K562 (cell line): ENCODE measurements at regions not wholly inside any gene's neighbourhood (a gene's known extent, or its start where the extent isn't known, plus 50 kb on each side); places are given as distances from the start of the nearest gene placed in this dataset.

Experiments used
- CBFA2T2 ChIP-seq: fragments of 450-650 bp; conservative IDR thresholded peaks from 2 replicates; pipeline ENCODE4 v1.6.1; 2017; ENCODE audit warnings: mild to moderate bottlenecking
- CBFA2T3 ChIP-seq: fragments of 450-650 bp; IDR thresholded peaks from 2 replicates; pipeline ENCODE4 v1.6.1; 2017
- DEAF1 ChIP-seq: fragments of 450-650 bp; formaldehyde crosslinking; IDR thresholded peaks from 2 replicates; pipeline ENCODE4 v1.4.0; 2020; ENCODE audit warnings: mild to moderate bottlenecking, moderate library complexity
- HBP1 ChIP-seq: fragments of 450-650 bp; formaldehyde crosslinking; IDR thresholded peaks from 2 replicates; pipeline ENCODE4 v1.4.0; 2022; ENCODE audit warnings: missing genetic modification characterization
- KLF16 ChIP-seq: IDR thresholded peaks from 2 replicates; pipeline ENCODE4 v1.6.1; 2016; ENCODE audit warnings: antibody characterized with exemption
- MECOM ChIP-seq: fragments of 250-450 bp; sonication (Bioruptor Pico); IDR thresholded peaks from 2 replicates; pipeline ENCODE4 v1.8.0; 2022; ENCODE audit warnings: inconsistent platforms
- MEIS2 ChIP-seq: fragments of 450-650 bp; IDR thresholded peaks from 2 replicates; pipeline ENCODE4 v1.6.1; 2014; ENCODE audit warnings: mild to moderate bottlenecking; ENCODE audit not compliant: partially characterized antibody
- NR2C1 ChIP-seq, 2 experiments: fragments of 450-650 bp; IDR thresholded peaks; 2 replicates each; pipeline ENCODE4 v1.6.1; 2017; ENCODE audit warnings: mild to moderate bottlenecking in 2 of 2, antibody characterized with exemption in 1 of 2, inconsistent platforms in 1 of 2, missing compliant biosample characterization in 1 of 2, missing genetic modification characterization in 1 of 2
- RREB1 ChIP-seq: fragments of 250-450 bp; sonication (Bioruptor Pico); IDR thresholded peaks from 2 replicates; pipeline ENCODE4 v1.4.0; 2020
- SP1 ChIP-seq: sonication (generic); formaldehyde crosslinking; IDR thresholded peaks from 2 replicates; pipeline ENCODE4 v1.8.1; 2022; ENCODE audit warnings: mild to moderate bottlenecking, missing genetic modification reagents
- SRSF1 ChIP-seq: fragments of 200-400 bp; formaldehyde crosslinking; IDR thresholded peaks from 2 replicates; pipeline ENCODE4 v1.6.1; 2017; ENCODE audit warnings: mild to moderate bottlenecking, low read depth, low read length, moderate library complexity
- TCFL5 ChIP-seq: fragments of 250-450 bp; sonication (Bioruptor Pico); conservative IDR thresholded peaks from 2 replicates; pipeline ENCODE4 v1.6.1; 2021; ENCODE audit warnings: mild to moderate bottlenecking, moderate library complexity, matching md5 sums
- ZC3H4 ChIP-seq: sonication (generic); formaldehyde crosslinking; IDR thresholded peaks from 2 replicates; pipeline ENCODE4 v1.9.0; 2021; ENCODE audit warnings: missing genetic modification reagents, borderline replicate concordance
- ZNF146 ChIP-seq: IDR thresholded peaks from one replicate; pipeline ENCODE4 v1.6.1; 2018; ENCODE audit warnings: missing compliant biosample characterization; ENCODE audit not compliant: unreplicated experiment
- ZNF165 ChIP-seq: fragments of 250-450 bp; sonication (Bioruptor Pico); IDR thresholded peaks from 2 replicates; pipeline ENCODE4 v1.4.0; 2020; ENCODE audit warnings: borderline replicate concordance
- TF ChIP-seq, protein P1 (sequence below): sonication (generic); formaldehyde crosslinking; IDR thresholded peaks from 2 replicates; pipeline ENCODE4 v1.9.0; 2022; ENCODE audit warnings: mild to moderate bottlenecking, missing genetic modification reagents
- TF ChIP-seq, protein P2 (sequence below), 2 experiments: IDR thresholded peaks in 1 of 2; conservative IDR thresholded peaks in 1 of 2; 2 replicates each; pipeline ENCODE4 v1.6.1; 2016; ENCODE audit warnings: low read depth in 2 of 2, mild to moderate bottlenecking in 1 of 2, missing compliant biosample characterization in 1 of 2, missing genetic modification characterization in 1 of 2, moderate library complexity in 1 of 2

DNA sequence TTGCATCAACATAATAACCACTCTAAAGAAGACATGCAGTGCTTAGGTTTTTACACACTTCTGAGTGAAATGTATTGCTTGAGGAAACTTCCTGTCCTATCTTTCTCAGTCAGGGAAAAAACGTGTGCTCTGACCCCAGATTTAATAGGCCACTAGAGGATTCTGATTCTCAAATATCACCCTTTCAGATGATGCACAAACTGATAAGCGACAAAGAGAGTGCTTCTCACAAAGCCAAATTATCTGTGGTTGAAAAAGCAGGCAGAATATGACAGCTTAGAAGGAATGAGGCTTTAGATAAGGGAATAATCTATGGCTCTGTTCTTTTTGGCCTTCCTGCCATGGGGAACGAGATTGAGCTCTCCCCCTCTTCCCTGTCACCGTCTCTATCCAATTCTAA is 583.4 kb upstream of the SGO1 start (continued):
- TF ChIP-seq DEAF1 (CRISPR knock-in tag), result no peak
- TF ChIP-seq CBFA2T3, result peak; percentile 61
- TF ChIP-seq, protein P1, sequence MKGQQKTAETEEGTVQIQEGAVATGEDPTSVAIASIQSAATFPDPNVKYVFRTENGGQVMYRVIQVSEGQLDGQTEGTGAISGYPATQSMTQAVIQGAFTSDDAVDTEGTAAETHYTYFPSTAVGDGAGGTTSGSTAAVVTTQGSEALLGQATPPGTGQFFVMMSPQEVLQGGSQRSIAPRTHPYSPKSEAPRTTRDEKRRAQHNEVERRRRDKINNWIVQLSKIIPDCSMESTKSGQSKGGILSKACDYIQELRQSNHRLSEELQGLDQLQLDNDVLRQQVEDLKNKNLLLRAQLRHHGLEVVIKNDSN (CRISPR knock-in tag), result no peak
- TF ChIP-seq SRSF1, result no peak
- TF ChIP-seq SP1, result no peak
- no peak for TF ChIP-seq ZNF146 (CRISPR knock-in tag)
- TF ChIP-seq, protein P2, sequence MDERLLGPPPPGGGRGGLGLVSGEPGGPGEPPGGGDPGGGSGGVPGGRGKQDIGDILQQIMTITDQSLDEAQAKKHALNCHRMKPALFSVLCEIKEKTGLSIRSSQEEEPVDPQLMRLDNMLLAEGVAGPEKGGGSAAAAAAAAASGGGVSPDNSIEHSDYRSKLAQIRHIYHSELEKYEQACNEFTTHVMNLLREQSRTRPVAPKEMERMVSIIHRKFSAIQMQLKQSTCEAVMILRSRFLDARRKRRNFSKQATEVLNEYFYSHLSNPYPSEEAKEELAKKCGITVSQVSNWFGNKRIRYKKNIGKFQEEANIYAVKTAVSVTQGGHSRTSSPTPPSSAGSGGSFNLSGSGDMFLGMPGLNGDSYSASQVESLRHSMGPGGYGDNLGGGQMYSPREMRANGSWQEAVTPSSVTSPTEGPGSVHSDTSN (CRISPR knock-in tag; IDR thresholded peaks at IDR 0.05; ENCODE audit: low read depth), result no peak
- TF ChIP-seq, protein P2 (tag; conservative IDR thresholded peaks at IDR 0.05; ENCODE audit: low read depth), result 0 out of 2 replicates have a peak, but pooled peaks have one; percentile 17
- TF ChIP-seq NR2C1 (IDR thresholded peaks at IDR 0.05), result no peak
- no peak for TF ChIP-seq NR2C1 (tag; IDR thresholded peaks at IDR 0.05)
- TF ChIP-seq MECOM (CRISPR knock-in tag), result no peak
- no peak for TF ChIP-seq TCFL5 (CRISPR knock-in tag)
- TF ChIP-seq RREB1, result no peak
- peak; percentile 28 for TF ChIP-seq MEIS2
- no peak for TF ChIP-seq KLF16
- TF ChIP-seq CBFA2T2, result peak; percentile 31
- TF ChIP-seq HBP1 (CRISPR knock-in tag), result no peak
- TF ChIP-seq ZC3H4, result no peak
- no peak for TF ChIP-seq ZNF165 (CRISPR knock-in tag)
